ENCODE measurements at regions not wholly inside any gene's neighbourhood (a gene's known extent, or its start where the extent isn't known, plus 50 kb on each side); places are given as distances from the start of the nearest gene placed in this dataset.

DNA sequence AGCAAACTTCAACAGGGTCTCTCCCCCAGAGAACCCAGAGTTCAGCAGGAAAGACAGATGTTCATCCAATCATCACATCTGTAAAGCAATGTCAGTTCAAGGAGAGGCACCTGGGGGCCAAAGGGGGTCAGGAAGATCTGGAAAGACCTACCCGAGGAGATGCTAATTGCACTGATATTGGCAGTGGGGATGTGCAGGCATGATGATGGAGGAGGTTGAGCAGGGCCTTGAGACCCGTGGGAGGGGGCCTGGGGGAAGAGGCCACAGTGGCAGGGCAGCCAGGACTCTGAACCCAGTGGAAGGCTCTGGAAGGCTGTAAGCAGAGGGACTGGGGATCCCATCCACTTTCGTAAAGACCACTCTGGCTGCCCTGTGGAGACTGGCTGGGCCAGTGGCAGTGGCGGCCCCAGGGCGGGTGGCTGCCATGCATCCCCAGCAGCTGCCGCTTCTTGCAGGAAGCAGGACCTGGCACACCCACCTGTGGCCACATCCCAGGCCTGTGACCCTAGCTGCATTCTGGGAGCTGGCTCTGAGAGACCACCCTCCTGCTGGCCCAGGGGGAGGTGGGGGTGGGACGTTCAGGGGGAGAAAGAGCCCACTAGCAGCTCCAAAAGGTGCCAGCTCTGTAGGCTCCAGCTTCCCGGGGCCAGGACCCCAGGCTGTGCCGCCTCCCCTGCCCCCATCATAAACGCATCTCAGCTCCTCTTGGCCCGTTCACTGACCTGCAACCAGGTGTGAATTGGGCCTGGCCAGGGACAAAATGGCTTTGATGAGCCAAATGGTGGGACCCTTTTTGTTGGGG lies 59.9 kb upstream of the FGF3 start (continued):
- TF ChIP-seq, protein P1, sequence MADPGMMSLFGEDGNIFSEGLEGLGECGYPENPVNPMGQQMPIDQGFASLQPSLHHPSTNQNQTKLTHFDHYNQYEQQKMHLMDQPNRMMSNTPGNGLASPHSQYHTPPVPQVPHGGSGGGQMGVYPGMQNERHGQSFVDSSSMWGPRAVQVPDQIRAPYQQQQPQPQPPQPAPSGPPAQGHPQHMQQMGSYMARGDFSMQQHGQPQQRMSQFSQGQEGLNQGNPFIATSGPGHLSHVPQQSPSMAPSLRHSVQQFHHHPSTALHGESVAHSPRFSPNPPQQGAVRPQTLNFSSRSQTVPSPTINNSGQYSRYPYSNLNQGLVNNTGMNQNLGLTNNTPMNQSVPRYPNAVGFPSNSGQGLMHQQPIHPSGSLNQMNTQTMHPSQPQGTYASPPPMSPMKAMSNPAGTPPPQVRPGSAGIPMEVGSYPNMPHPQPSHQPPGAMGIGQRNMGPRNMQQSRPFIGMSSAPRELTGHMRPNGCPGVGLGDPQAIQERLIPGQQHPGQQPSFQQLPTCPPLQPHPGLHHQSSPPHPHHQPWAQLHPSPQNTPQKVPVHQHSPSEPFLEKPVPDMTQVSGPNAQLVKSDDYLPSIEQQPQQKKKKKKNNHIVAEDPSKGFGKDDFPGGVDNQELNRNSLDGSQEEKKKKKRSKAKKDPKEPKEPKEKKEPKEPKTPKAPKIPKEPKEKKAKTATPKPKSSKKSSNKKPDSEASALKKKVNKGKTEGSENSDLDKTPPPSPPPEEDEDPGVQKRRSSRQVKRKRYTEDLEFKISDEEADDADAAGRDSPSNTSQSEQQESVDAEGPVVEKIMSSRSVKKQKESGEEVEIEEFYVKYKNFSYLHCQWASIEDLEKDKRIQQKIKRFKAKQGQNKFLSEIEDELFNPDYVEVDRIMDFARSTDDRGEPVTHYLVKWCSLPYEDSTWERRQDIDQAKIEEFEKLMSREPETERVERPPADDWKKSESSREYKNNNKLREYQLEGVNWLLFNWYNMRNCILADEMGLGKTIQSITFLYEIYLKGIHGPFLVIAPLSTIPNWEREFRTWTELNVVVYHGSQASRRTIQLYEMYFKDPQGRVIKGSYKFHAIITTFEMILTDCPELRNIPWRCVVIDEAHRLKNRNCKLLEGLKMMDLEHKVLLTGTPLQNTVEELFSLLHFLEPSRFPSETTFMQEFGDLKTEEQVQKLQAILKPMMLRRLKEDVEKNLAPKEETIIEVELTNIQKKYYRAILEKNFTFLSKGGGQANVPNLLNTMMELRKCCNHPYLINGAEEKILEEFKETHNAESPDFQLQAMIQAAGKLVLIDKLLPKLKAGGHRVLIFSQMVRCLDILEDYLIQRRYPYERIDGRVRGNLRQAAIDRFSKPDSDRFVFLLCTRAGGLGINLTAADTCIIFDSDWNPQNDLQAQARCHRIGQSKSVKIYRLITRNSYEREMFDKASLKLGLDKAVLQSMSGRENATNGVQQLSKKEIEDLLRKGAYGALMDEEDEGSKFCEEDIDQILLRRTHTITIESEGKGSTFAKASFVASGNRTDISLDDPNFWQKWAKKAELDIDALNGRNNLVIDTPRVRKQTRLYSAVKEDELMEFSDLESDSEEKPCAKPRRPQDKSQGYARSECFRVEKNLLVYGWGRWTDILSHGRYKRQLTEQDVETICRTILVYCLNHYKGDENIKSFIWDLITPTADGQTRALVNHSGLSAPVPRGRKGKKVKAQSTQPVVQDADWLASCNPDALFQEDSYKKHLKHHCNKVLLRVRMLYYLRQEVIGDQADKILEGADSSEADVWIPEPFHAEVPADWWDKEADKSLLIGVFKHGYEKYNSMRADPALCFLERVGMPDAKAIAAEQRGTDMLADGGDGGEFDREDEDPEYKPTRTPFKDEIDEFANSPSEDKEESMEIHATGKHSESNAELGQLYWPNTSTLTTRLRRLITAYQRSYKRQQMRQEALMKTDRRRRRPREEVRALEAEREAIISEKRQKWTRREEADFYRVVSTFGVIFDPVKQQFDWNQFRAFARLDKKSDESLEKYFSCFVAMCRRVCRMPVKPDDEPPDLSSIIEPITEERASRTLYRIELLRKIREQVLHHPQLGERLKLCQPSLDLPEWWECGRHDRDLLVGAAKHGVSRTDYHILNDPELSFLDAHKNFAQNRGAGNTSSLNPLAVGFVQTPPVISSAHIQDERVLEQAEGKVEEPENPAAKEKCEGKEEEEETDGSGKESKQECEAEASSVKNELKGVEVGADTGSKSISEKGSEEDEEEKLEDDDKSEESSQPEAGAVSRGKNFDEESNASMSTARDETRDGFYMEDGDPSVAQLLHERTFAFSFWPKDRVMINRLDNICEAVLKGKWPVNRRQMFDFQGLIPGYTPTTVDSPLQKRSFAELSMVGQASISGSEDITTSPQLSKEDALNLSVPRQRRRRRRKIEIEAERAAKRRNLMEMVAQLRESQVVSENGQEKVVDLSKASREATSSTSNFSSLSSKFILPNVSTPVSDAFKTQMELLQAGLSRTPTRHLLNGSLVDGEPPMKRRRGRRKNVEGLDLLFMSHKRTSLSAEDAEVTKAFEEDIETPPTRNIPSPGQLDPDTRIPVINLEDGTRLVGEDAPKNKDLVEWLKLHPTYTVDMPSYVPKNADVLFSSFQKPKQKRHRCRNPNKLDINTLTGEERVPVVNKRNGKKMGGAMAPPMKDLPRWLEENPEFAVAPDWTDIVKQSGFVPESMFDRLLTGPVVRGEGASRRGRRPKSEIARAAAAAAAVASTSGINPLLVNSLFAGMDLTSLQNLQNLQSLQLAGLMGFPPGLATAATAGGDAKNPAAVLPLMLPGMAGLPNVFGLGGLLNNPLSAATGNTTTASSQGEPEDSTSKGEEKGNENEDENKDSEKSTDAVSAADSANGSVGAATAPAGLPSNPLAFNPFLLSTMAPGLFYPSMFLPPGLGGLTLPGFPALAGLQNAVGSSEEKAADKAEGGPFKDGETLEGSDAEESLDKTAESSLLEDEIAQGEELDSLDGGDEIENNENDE (IDR thresholded peaks at IDR 0.05; ENCODE audit: insufficient replicate concordance, low read length): no peak
